ENCODE measurements at regions not wholly inside any gene's neighbourhood (a gene's known extent, or its start where the extent isn't known, plus 50 kb on each side); places are given as distances from the start of the nearest gene placed in this dataset.

DNA sequence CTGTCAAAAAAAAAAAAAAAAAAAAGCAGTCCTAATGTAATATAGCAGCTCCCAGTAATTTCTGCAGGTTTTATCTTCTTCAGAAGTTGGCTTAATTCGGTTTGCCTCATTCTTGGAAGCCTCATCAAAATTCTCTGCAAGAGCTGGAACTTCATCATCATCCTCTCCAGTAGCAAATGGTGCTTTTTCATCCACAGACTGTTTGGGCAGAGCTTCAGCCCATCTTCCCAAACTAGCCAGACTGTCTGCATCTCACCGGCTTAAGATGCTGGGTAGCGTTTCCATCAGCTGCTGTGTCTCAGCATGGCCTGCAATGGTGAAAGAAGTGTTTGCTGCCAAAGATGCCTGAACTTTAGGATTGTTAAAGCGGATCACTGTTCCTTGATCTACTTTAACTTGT is 112.6 kb downstream of the AIPL1 start:
- H3K9me3 ChIP-seq (replicated peaks; ENCODE audit: control insufficient read depth, insufficient read depth, low read depth, low read length) = no peaks in the 10 kb centered on the region
- in situ Hi-C loops (cut with MboI) = no loop called here
- intact Hi-C loops (cut with micrococcal nuclease) = no loop called here
- no peaks in the 10 kb centered on the region for H3K79me2 ChIP-seq (ENCODE audit: control insufficient read depth, insufficient read depth, low read length)
- 0% methylated on average over 4 of the region's 4 CpGs for WGBS (ENCODE audit: insufficient coverage, low coverage, missing lambda C conversion rate)
- POLR2A ChIA-PET = no interaction called here
- no peak for TF ChIP-seq ERF (CRISPR knock-in tag; IDR thresholded peaks at IDR 0.05)
- no peak for TF ChIP-seq GTF2B (IDR thresholded peaks at IDR 0.05; ENCODE audit: extremely low read depth, insufficient read length)
- no peak for TF ChIP-seq ZNF324 (CRISPR knock-in tag; IDR thresholded peaks at IDR 0.05)
- TF ChIP-seq STAT5B (CRISPR knock-in tag; IDR thresholded peaks at IDR 0.05) = no peak
- TF ChIP-seq ZBTB43 (CRISPR knock-in tag; IDR thresholded peaks at IDR 0.05) = no peak
- TF ChIP-seq TEAD1 (CRISPR knock-in tag; IDR thresholded peaks at IDR 0.05) = no peak
- no peak for TF ChIP-seq HOXB6 (CRISPR knock-in tag; IDR thresholded peaks at IDR 0.05; ENCODE audit: borderline replicate concordance)
- no peak for TF ChIP-seq ZNF584 (CRISPR knock-in tag; IDR thresholded peaks at IDR 0.05; ENCODE audit: low read depth)
- TF ChIP-seq ZNF778 (CRISPR knock-in tag; IDR thresholded peaks at IDR 0.05) = no peak
- no peak for TF ChIP-seq PHTF2 (CRISPR knock-in tag; IDR thresholded peaks at IDR 0.05)
- TF ChIP-seq, protein P1, sequence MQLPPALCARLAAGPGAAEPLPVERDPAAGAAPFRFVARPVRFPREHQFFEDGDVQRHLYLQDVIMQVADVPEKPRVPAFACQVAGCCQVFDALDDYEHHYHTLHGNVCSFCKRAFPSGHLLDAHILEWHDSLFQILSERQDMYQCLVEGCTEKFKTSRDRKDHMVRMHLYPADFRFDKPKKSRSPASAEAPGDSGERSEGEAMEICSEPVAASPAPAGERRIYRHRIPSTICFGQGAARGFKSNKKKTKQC (CRISPR knock-in tag; IDR thresholded peaks at IDR 0.05) = no peak
- no peak for TF ChIP-seq POLR3A (IDR thresholded peaks at IDR 0.05; ENCODE audit: borderline replicate concordance, extremely low read depth, insufficient read depth, insufficient read length)
- no peak for TF ChIP-seq ELK1 (CRISPR knock-in tag; IDR thresholded peaks at IDR 0.05)
- TF ChIP-seq, protein P2, sequence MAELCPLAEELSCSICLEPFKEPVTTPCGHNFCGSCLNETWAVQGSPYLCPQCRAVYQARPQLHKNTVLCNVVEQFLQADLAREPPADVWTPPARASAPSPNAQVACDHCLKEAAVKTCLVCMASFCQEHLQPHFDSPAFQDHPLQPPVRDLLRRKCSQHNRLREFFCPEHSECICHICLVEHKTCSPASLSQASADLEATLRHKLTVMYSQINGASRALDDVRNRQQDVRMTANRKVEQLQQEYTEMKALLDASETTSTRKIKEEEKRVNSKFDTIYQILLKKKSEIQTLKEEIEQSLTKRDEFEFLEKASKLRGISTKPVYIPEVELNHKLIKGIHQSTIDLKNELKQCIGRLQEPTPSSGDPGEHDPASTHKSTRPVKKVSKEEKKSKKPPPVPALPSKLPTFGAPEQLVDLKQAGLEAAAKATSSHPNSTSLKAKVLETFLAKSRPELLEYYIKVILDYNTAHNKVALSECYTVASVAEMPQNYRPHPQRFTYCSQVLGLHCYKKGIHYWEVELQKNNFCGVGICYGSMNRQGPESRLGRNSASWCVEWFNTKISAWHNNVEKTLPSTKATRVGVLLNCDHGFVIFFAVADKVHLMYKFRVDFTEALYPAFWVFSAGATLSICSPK (IDR thresholded peaks at IDR 0.05; ENCODE audit: borderline replicate concordance) = no peak
- TF ChIP-seq XRCC4 (IDR thresholded peaks at IDR 0.05; ENCODE audit: extremely low read depth, insufficient read depth, insufficient read length) = no peak
- TF ChIP-seq FOXJ3 (CRISPR knock-in tag; IDR thresholded peaks at IDR 0.05) = no peak
- TF ChIP-seq KDM2B (CRISPR knock-in tag; IDR thresholded peaks at IDR 0.05) = no peak
- no peak for TF ChIP-seq ZFX (CRISPR knock-in tag; IDR thresholded peaks at IDR 0.05)
- TF ChIP-seq NEUROD1 (IDR thresholded peaks at IDR 0.05; ENCODE audit: borderline replicate concordance, low read depth, low read length, partially characterized antibody) = no peak
- no peaks in the 10 kb centered on the region for H3K36me3 ChIP-seq (ENCODE audit: control insufficient read depth, insufficient read depth, low read length)
- H3K9me1 ChIP-seq (ENCODE audit: control insufficient read depth, insufficient read depth, low read length) = no peaks in the 10 kb centered on the region
- no peak overlapping the region for H2AFZ ChIP-seq (ENCODE audit: low read depth, low read length)
- CTCF ChIA-PET (ENCODE audit: low intra/inter-chr PET ratio) = no interaction called here
- H4K20me1 ChIP-seq (replicated peaks; ENCODE audit: control insufficient read depth, insufficient read depth, low read length) = no peaks in the 10 kb centered on the region
- DNase-seq (ENCODE audit: extremely low read depth in 1 of 4, low spot score in 3 of 4) = no peak
- H3K4me2 ChIP-seq (ENCODE audit: insufficient read depth, low read length) = no peak overlapping the region
- no peak for FAIRE-seq
- no TSS peak for BruUV-seq (replicated peaks)
- no peak overlapping the region for H3K9ac ChIP-seq (ENCODE audit: insufficient read depth in 1 of 2, low read depth in 2 of 2, low read length in 2 of 2)
- no peaks in the 10 kb centered on the region for H3K4me1 ChIP-seq (replicated peaks in 1 of 2; ENCODE audit: control insufficient read depth in 2 of 2, insufficient read depth in 2 of 2, low read length in 2 of 2)
- no peak for ATAC-seq
- peaks cover 3 to 4% of the 10 kb centered on the region in 2 experiments; a peak in 2 of 5 replicates for H3K27me3 ChIP-seq (ENCODE audit: control insufficient read depth in 2 of 2, insufficient read depth in 2 of 2, low read length in 2 of 2)
- H3K4me3 ChIP-seq = no peak overlapping the region
- H3K27ac ChIP-seq (ENCODE audit: extremely low read depth, low read depth, low read length) = no peak overlapping the region

Measured in K562 (cell line).